Lower lobe of right lung (tissue), 2 donors: ENCODE measurements at regions not wholly inside any gene's neighbourhood (a gene's known extent, or its start where the extent isn't known, plus 50 kb on each side); places are given as distances from the start of the nearest gene placed in this dataset.

Experiments used
- ATAC-seq, 2 donors: fragments of 200-7000 bp; cut with Tn5 transposase; one replicate each; pipeline ENCODE4 v1.9.1; 2020 to 2022; ENCODE audit warnings: mild to moderate bottlenecking in 2 of 2, moderate library complexity in 2 of 2
- DNase-seq: peaks from one replicate; pipeline ENCODE4 v3.0.0-alpha.2; 2020
- H3K27ac ChIP-seq: fragments of 200-600 bp; one replicate; pipeline ENCODE4 v1.8.0; 2022
- H3K27me3 ChIP-seq: fragments of 200-600 bp; one replicate; pipeline ENCODE4 v1.8.0; 2022; ENCODE audit warnings: low read depth
- H3K36me3 ChIP-seq: fragments of 200-600 bp; one replicate; pipeline ENCODE4 v1.8.0; 2022; ENCODE audit warnings: mild to moderate bottlenecking
- H3K4me1 ChIP-seq: fragments of 200-600 bp; one replicate; pipeline ENCODE4 v1.8.0; 2022
- H3K4me3 ChIP-seq: fragments of 200-600 bp; one replicate; pipeline ENCODE4 v1.8.0; 2022; ENCODE audit warnings: mild to moderate bottlenecking
- H3K9me3 ChIP-seq: fragments of 200-600 bp; one replicate; pipeline ENCODE4 v1.8.0; 2022
- CTCF ChIP-seq: fragments of 200-600 bp; IDR thresholded peaks from one replicate; pipeline ENCODE4 v1.8.0; 2022; ENCODE audit warnings: antibody characterized with exemption, mild to moderate bottlenecking
- intact Hi-C: fragments of 100-400 bp; cut with DNase I; formaldehyde crosslinking; loops from one replicate; pipeline ENCODE4 v1.11.0; 2022
- donor health status: DM: no; HTN: yes; CAD: no; lungs with severe emphysema.

GRCh38 chr11:60625262-60625661, 74.2 kb upstream of the MS4A8 start:
- no peaks in the 10 kb centered on the region for H3K9me3 ChIP-seq
- ATAC-seq, result peak in 1 of 2 donors; percentile 45
- H3K36me3 ChIP-seq, result no peaks in the 10 kb centered on the region
- H3K4me3 ChIP-seq, result no peak overlapping the region
- intact Hi-C loops, result no loop called here
- no peak for DNase-seq
- peak; percentile 34 for TF ChIP-seq CTCF
- no peak overlapping the region for H3K27ac ChIP-seq
- H3K27me3 ChIP-seq, result no peaks in the 10 kb centered on the region
- no peaks in the 10 kb centered on the region for H3K4me1 ChIP-seq

GRCh38 chr11:60629399-60629798, 70.0 kb upstream of the MS4A8 start:
- no peak for DNase-seq
- no peaks in the 10 kb centered on the region for H3K27me3 ChIP-seq
- H3K27ac ChIP-seq, result no peak overlapping the region
- no peak overlapping the region for H3K4me3 ChIP-seq
- no peaks in the 10 kb centered on the region for H3K4me1 ChIP-seq
- TF ChIP-seq CTCF, result no peak
- intact Hi-C loops, result no loop called here
- ATAC-seq, result no peak
- H3K36me3 ChIP-seq, result no peaks in the 10 kb centered on the region
- no peaks in the 10 kb centered on the region for H3K9me3 ChIP-seq

- Histone ChIP-seq H3K4me3 (no peak overlapping the region), H3K4me1 (no peaks in the 10 kb centered on the region), H3K27ac (no peak overlapping the region), H3K9me3 (peaks cover 3% of the 10 kb centered on the region), H3K27me3 (no peaks in the 10 kb centered on the region), H3K36me3 (no peaks in the 10 kb centered on the region)
- DNase-seq, result no peak
- ATAC-seq, result no peak
- TF ChIP-seq CTCF, result no peak
- intact Hi-C loops, result no loop called here
These were observed 67.5 kb upstream of the MS4A8 start for GRCh38 chr11:60631944-60632343.

GRCh38 chr11:60633645-60634044, 65.8 kb upstream of the MS4A8 start:
- ATAC-seq, result peak in 1 of 2 donors; percentile 25
- no peak overlapping the region for H3K4me3 ChIP-seq
- no peak for TF ChIP-seq CTCF
- H3K9me3 ChIP-seq, result peaks cover 3% of the 10 kb centered on the region
- DNase-seq, result no peak
- no peak overlapping the region for H3K27ac ChIP-seq
- intact Hi-C loops, result no loop called here
- H3K27me3 ChIP-seq, result no peaks in the 10 kb centered on the region
- H3K4me1 ChIP-seq, result no peaks in the 10 kb centered on the region
- H3K36me3 ChIP-seq, result no peaks in the 10 kb centered on the region

- no peak overlapping the region for H3K4me3 ChIP-seq
- no peaks in the 10 kb centered on the region for H3K27me3 ChIP-seq
- intact Hi-C loops, result no loop called here
- no peak for TF ChIP-seq CTCF
- ATAC-seq (no peak), DNase-seq (no peak)
- H3K9me3 ChIP-seq, result peaks cover 3% of the 10 kb centered on the region
- no peaks in the 10 kb centered on the region for H3K4me1 ChIP-seq
- no peaks in the 10 kb centered on the region for H3K36me3 ChIP-seq
- no peak overlapping the region for H3K27ac ChIP-seq
These were observed 65.3 kb upstream of the MS4A8 start for GRCh38 chr11:60634126-60634525.

- H3K4me3 ChIP-seq, result no peak overlapping the region
- no peak overlapping the region for H3K27ac ChIP-seq
- peaks cover 4% of the 10 kb centered on the region for H3K9me3 ChIP-seq
- no peaks in the 10 kb centered on the region for H3K4me1 ChIP-seq
- H3K27me3 ChIP-seq, result no peaks in the 10 kb centered on the region
- TF ChIP-seq CTCF, result no peak
- intact Hi-C loops, result no loop called here
- no peaks in the 10 kb centered on the region for H3K36me3 ChIP-seq
- DNase-seq, result no peak
- ATAC-seq, result no peak
These were observed 57.5 kb upstream of the MS4A8 start for GRCh38 chr11:60641940-60642339.
